ENCODE measurements at regions not wholly inside any gene's neighbourhood (a gene's known extent, or its start where the extent isn't known, plus 50 kb on each side); places are given as distances from the start of the nearest gene placed in this dataset.

GRCh38 chr1:184221087-184221486 lies 165.7 kb upstream of the C1orf21 start:
- ChIA-PET POLR2A (no interaction called here), CTCF (interaction anchor here (1.0 to 3.1 kb wide), 4 partner anchors 68 to 443 kb away, joined by 3 to 16 read pairs (median 4); partner anchors contain the start of gene TSEN15)
- no peak for TF ChIP-seq CTCF (IDR thresholded peaks at IDR 0.05)
- no peaks in the 10 kb centered on the region for H3K4me1 Mint-ChIP-seq (ENCODE audit: low read depth)
- no peak overlapping the region for H3K4me3 Mint-ChIP-seq
- no peaks in the 10 kb centered on the region for H3K36me3 Mint-ChIP-seq (ENCODE audit: low read depth)
- no peak overlapping the region for H3K27ac Mint-ChIP-seq
- no peak for DNase-seq
- no peaks in the 10 kb centered on the region for H3K9me3 Mint-ChIP-seq
- intact Hi-C loops (cut with micrococcal nuclease): loop anchor here (10.0 kb wide), 1 partner anchor 566 kb away; the partner anchor contains the start of gene APOBEC4
- no peak for ATAC-seq
- H3K27me3 Mint-ChIP-seq: peaks cover 6% of the 10 kb centered on the region

GRCh38 chr1:184222652-184223052 lies 164.2 kb upstream of the C1orf21 start:
- Mint-ChIP-seq H3K27ac (no peak overlapping the region), H3K27me3 (peaks cover 4% of the 10 kb centered on the region), H3K4me1 (ENCODE audit: low read depth) (no peaks in the 10 kb centered on the region), H3K4me3 (no peak overlapping the region), H3K9me3 (no peaks in the 10 kb centered on the region), H3K36me3 (ENCODE audit: low read depth) (no peaks in the 10 kb centered on the region)
- ChIA-PET POLR2A (no interaction called here), CTCF (interaction anchor here (0.6 to 3.1 kb wide), 17 partner anchors 12 to 307 kb away, joined by 3 to 16 read pairs (median 3); no protein-coding TSS in a partner anchor)
- peak; percentile 37 for DNase-seq
- intact Hi-C loops (cut with micrococcal nuclease): loop anchor here (2.0 to 10.0 kb wide), 2 partner anchors 148 to 568 kb away; partner anchors contain the start of gene APOBEC4
- peak; percentile 42 for ATAC-seq
- TF ChIP-seq CTCF (IDR thresholded peaks at IDR 0.05): peak; percentile 97

DNA sequence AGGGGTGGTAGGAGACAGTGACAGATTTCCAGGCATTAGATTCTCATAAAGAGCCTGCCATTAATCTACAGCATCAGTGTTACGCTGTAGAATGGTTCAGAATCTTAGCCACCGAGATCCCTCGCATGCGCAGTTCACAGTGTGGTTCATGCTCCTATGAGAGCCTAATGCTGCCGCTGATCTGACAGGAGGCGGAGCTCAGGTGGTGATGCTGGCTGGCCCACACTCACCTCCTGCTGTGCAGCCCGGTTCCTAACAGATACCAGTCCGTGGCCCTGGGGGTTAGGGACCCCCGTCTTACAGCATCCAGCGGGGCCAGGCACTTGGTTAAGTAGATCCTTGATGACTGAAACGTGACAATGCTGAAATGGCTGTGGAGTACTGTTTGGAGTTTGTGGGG lies 163.6 kb upstream of the C1orf21 start:
- intact Hi-C loops (cut with micrococcal nuclease): loop anchor here (2.0 to 10.0 kb wide), 2 partner anchors 148 to 568 kb away; partner anchors contain the start of gene APOBEC4
- DNase-seq: no peak
- ATAC-seq: no peak
- no peak overlapping the region for H3K27ac Mint-ChIP-seq
- no peak for TF ChIP-seq CTCF (IDR thresholded peaks at IDR 0.05)
- H3K27me3 Mint-ChIP-seq: peaks cover 3% of the 10 kb centered on the region
- POLR2A ChIA-PET: no interaction called here
- H3K36me3 Mint-ChIP-seq (ENCODE audit: low read depth): no peaks in the 10 kb centered on the region
- no peaks in the 10 kb centered on the region for H3K4me1 Mint-ChIP-seq (ENCODE audit: low read depth)
- no peak overlapping the region for H3K4me3 Mint-ChIP-seq
- no peaks in the 10 kb centered on the region for H3K9me3 Mint-ChIP-seq
- CTCF ChIA-PET: interaction anchor here (0.6 to 3.1 kb wide), 17 partner anchors 11 to 441 kb away, joined by 3 to 16 read pairs (median 3); no protein-coding TSS in a partner anchor

GRCh38 chr1:184225283-184226099 lies 161.3 kb upstream of the C1orf21 start:
- H3K4me1 Mint-ChIP-seq (ENCODE audit: low read depth): no peaks in the 10 kb centered on the region
- CTCF ChIA-PET: interaction anchor here (0.6 to 1.7 kb wide), 3 partner anchors 74 to 466 kb away, joined by 3 to 4 read pairs (median 3); no protein-coding TSS in a partner anchor

More at GRCh38 chr1:184225283-184226099, 161.3 kb upstream of the C1orf21 start:
- Mint-ChIP-seq H3K4me3 (no peak overlapping the region), H3K27me3 (peaks cover 2% of the 10 kb centered on the region), H3K27ac (no peak overlapping the region), H3K9me3 (no peaks in the 10 kb centered on the region), H3K36me3 (ENCODE audit: low read depth) (no peaks in the 10 kb centered on the region)
- no peak for TF ChIP-seq CTCF (IDR thresholded peaks at IDR 0.05)
- POLR2A ChIA-PET: interaction anchor here (0.7 kb wide), 1 partner anchor 1045 kb away, joined by 3 read pairs; no protein-coding TSS in a partner anchor
- intact Hi-C loops (cut with micrococcal nuclease): loop anchor here (10.0 kb wide), 1 partner anchor 571 kb away; the partner anchor contains the start of gene APOBEC4
- DNase-seq (no peak), ATAC-seq (no peak)
